Stimulated activated CD8-positive, alpha-beta memory T cell treated with anti-CD3 and anti-CD28 coated beads, Interleukin-12 subunit alpha, Interleukin-12 subunit beta, amount 100 ng/mL, for 24 hours (primary cell): ENCODE measurements at regions not wholly inside any gene's neighbourhood (a gene's known extent, or its start where the extent isn't known, plus 50 kb on each side); places are given as distances from the start of the nearest gene placed in this dataset.

Experiments
- DNase-seq: peaks from one replicate; pipeline ENCODE4 v3.0.0-alpha.2; 2020; ENCODE audit errors: extremely low read depth

DNA sequence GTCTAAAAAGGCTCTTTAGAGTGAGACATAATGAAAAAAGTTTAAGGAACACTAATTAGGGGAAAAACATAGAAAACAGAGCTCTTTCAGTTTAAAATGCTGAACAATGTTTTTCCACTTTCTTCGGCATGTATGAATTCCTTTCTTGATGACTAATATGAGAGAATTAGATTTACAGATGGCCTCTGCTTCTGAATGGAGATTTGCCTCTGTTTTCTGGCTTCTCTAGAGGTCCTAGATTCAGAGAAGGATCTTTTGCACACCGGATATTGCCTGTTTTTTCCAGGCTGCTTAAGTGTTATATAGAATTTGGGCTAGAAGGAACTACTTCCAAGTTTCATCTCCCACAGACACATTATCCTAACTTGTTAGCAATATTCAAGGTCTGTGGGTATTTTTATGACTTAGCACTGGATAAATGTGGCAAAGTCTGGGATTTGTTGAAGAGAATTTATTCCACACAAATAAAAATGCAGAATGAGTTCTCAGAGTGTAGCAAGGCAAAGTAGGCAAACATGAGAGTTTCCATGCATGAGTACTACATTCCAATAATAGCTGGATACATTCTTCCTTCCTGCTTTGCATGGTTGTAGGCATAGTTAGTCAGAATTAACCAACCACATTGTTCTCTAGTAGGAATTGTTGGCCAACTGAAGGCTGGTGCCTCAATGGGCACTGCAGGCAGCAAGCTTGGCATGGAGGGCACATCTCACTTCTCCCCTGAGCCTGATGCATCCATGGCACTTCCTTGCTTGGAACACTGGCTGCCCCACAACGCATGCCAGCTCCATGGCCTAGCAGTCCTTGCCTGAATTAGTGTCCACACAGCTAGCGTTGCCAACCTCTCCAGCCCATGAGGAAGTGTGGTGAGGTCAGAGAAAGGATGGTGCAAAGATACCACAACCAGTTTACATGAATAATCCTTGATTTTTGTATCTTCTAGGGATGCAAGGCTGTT is 224.2 kb downstream of the CLIC5 start:
- no peak for DNase-seq

DNA sequence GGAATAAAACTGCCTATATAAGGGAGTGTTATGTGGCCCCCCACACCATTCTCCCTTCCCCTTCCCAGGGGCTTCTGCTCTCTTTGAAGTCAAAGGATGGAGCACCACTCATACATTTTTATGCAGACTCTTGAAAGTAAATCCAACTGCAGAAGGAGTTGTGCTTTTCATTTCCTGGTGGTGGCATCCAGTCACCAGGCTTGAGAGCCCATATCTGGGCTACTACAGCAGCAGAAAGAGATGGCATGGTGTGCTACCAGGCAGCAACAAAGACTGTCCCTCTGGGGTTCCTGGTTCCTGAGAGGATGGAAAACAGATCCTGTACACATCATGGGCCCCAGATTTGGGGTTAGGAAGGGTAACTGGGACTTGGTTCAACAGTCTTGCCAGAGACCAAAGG is 226.4 kb downstream of the CLIC5 start:
- no peak for DNase-seq

DNA sequence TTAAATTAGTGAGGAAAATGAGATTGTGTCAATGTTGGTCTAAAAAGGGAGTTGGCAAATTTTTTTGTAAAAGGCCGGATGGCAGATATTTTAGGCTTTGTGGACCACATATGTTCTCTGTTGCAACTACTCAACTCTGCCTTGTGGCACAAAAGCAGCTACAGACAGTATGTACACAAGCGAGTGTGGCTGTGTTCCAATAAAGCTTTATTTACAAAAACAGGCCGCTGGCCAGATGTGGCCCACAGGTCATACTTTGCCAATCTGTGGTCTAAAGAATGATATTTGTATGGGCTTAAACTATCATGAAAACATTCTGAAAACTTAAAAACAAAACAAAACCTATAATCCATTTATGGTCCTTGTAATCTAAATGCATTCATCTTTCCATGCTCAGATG is 228.3 kb downstream of the CLIC5 start:
- no peak for DNase-seq

DNA sequence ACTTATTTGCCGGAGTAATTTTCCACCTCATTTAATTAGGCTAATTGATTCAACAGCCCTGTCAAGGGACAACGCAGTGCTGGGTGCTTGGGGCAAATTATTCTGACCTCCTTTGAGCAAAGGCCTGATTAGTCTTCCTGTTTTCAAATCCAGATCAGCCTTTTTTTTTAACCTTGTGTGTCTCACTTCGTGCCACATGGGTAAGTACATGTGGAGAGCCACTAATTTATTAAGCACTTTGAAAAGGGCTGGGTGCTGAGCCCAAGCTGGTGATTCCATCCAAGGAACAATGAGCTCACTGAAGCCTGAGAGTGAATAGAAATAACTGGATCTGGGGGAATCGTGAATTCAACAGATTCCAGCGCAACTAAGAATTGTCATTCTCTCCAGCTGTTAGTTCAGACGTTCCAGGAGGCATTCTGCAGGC is 229.3 kb downstream of the CLIC5 start:
- no peak for DNase-seq

DNA sequence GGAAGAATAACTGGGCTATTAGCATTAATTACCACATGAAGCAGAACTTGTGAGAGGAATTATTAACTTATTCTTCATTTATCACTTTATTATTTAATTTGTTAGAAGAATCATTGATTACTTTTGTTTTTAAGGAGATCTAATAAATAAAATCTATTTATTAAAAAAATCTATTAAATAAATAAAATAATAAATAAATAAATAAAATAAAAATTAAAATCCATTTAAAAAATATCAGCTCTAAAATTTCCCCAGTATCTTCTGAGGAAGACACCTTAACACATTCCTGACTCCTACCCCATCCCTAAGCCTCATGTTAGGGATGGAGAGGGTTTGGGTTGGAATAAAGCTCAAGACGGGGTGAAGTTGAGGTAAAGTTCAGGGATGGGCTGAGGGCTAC is 231.4 kb downstream of the CLIC5 start:
- no peak for DNase-seq

DNA sequence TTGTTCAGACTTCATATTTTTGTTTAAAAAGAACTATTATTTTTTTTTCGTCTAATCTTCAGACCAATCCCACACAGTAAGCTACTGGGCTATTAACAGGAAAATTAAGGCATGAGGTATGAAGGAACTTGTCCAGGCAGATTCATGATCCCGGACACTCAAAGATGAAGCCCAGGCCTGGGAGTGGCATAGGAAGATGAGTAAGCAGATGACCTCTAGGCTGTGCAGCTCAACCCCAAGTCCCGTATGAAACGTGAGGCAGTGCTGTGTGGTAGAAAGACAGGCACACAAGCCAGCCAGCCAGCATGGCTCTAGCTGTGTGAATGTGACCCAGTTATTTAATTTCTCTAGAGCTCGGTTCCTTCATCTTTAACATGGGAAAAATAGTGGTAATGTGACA is 231.9 kb downstream of the CLIC5 start:
- DNase-seq, result no peak

DNA sequence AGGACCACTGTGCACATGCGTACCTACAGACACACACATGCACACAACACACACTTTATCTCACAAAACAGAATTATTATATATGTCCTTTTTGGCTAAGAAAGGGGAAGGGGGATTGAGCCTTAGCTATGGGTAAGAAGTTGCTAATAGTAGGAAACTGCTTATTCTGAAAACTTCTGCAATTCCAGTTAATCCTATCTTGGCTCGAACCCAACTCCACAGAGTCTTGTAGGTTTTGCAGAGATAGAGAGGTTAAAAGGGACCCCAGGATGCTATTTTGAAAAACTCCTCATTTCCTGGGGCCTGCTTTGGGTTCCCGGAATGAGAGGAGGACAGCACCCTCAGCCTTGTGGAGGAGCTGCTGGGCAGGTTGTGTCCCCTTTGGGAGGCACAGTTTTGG is 233.8 kb downstream of the CLIC5 start:
- no peak for DNase-seq

DNA sequence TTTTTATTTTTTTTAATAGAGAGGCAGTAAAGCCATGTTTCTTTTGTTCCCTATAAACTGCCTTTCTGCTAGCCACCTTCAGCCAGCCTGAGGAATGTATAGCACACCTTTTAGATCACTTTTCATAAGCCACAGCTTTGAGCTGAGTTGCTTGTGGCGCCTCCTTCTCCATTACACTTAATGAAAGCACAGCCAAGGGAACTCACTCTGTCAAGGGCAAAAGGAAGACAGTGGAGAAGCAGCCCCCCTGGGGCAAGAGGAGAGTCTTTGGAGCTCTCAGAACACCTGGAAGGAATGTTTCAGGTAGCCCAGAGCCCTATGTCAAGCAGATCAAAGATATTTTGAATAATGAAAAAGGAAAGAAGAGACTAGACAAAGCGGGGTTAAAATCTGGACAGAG is 235.1 kb downstream of the CLIC5 start:
- DNase-seq, result no peak

DNA sequence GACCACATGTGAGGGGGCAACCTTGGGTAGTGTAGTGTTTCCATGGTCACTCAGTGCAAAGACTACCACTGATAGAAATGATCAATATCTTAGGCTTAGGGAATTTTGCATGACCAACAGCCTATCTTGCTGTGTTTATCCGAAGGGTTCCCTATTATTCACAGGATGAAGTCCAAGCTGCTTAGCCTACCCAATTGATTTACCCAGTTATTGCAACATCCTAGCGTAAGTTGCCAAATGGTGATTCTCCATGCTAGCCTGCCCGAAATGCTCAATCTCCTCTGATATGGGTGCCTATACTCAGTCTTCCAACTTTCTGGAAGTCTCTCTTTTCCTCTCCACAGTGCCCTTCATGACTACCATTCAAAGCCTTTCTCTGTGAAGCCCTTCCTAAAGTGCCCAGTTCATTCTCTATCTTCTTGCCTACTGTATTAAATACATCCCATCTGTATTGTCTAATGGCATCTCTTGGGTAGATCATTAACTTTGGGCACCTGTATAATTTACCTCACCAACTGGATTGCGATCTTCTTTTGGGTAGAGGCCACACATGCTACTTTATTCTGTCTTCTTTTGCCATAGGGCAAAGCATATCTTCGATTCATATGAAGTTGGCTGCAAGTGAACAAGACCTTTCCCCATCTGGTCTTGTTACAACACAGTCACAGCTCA is 240.5 kb downstream of the CLIC5 start:
- no peak for DNase-seq

DNA sequence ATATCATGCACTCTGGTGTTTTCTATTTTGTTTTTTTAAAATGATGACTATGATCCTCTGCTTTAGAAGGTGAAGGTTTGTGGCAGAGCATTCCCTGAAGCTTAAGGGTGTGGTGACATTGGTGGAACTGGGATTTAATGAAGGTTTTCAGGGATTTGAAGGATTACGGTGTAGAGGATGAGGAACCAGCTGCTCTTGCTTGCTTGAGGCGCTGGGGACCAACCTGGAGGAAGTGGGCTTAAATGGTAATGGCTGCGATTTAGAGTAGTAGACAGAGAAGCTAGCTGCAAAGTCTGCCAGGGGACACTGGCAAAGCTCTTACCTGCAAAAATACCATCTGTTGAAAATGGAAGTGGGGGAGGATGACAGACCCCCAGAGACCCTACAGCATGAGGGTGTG is 241.8 kb downstream of the CLIC5 start:
- no peak for DNase-seq

DNA sequence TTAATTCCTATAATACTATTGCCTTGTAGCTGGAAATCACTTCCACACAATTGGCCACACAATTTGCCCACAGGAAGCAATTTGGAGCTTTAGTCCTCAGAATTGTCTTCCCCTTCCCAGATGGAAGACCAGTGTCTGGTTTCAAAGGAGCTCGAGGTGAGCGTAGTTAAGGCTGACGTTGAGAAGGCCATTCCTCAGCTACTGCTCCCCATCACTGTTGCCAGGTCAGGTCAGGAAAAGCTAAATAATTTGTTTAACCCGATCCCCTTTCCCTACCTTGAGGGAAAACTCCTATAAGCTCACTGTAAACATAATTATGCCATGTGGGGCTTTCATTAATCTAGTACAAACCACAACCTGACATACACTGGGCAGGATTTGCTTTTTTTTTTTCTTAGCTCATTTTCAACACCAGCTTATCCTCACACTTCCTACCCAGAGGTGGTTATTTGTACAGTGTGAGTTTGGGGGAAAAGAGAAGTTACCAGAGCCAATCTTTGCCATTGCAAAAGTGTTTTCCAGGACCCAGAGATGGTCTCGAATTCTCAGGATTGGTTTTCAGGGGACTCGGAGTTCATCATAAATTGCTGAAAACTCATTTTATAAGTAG is 242.7 kb downstream of the CLIC5 start:
- DNase-seq, result no peak

DNA sequence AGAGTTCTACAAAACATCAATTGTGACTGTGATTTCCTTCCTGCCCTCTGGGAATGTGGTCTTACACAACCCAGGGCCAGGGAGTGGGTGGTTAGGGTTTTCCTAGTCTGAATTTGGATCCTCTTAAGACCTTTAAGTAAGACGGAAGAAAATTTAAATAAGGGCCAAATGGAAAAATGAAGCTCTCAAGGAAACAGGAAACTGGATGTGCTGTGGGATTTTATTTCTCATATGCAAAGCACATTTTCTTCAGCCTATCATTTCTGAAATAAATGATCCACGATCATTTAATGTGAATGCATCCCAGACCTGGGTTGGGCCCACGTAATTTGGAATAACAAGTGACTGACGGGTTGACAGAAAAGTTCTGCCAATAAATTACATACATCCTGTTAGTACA is 243.6 kb downstream of the CLIC5 start:
- DNase-seq, result no peak

DNA sequence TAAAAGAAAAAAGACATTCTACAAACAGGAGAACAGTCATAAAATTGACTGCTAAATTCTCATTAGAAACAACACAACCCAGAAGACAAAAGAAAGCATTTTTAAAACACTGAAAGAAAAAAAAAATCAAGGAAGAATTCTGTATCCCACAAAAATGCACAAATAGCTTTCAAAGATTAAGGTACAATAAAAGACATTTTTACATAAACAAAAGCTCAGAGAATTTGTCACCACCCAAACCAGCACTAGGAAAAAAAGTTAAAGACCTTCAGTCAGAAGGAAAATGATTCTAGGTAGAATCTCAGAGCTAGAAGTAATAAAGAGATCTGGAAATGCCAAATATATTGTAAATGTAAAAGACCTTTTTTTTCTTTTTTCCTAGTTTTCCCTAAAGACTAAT is 252.4 kb downstream of the CLIC5 start:
- DNase-seq, result no peak

DNA sequence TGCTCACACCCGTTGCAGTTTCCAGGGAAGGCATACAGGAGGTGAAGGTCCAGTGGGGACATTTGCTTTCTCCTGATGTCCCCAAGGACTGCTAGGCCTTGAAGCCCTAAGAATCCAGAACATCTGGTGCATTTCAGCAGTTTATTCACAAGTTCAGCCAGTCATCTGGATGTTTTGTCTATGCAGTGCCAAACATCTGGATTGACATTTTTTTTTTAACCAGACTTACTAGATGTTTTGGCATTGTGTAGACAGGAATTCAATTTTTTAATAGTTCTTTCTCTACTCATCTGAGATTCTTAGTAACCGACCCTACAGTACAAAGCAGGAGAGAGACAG is 256.2 kb downstream of the CLIC5 start:
- no peak for DNase-seq

DNA sequence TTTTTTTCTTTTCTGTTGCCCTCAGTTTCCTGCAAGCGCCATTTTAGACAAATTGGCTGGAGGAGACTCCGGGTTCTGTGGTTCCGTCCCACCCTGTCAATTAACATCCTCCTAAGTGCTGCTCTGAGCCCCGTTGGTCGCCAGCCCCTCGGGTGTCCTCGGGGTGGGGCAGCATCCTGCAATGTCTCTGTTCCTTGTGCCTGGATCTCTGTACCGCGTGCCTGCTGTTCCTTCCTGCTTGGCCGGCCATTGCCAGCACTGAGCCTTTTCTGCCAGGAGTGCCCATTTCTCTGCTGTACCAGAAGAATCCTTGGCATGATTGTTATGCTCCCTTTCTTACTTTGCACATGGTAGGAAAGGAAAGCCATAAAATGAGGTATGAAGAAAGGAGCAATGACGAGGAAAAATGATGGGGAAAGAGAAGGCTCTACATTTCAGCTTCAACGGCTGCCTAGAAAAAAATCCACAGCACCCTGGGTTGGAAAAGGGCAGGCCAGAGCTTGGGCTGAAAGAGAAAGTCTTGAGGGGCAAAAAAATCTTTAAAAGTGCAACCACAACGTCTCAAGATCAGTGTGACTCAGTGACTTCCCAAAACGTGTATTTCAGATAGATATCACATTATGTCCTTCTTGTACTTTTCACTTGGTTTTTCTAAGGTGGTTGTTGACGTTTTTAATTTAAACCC is 256.7 kb downstream of the CLIC5 start:
- no peak for DNase-seq

DNA sequence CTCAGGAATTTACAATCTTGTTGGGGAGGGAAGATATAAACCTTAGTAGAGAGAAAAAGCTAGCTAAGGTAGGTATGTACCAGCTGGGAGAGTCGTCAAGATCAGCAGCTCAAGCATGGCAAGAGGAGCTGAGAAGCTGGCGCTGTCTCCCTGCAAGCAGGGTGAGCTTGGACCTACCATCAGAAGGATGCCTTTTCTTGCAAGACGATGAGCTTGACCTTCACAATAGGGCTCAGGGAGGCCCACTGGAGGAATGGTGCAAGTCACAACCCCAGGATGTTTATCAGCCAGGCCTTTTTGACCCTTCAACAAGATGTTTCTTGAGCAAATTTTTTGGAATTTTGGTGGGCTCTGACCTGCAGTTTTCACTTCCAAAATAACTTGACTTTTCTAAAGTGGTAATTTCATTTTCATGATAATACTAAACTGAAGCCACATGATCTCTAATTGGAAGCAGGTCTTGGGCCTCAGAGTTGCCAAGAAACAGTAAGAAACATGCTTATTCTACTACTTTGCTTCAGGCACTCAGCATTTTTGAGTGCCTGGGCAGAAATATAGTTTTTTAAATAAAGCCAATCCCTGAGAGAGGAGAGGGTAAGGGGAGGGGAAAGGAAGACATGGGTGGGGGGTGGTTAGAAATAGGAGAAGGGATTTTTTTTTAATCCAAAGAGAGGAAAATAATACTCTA is 258.1 kb downstream of the CLIC5 start:
- DNase-seq, result no peak

DNA sequence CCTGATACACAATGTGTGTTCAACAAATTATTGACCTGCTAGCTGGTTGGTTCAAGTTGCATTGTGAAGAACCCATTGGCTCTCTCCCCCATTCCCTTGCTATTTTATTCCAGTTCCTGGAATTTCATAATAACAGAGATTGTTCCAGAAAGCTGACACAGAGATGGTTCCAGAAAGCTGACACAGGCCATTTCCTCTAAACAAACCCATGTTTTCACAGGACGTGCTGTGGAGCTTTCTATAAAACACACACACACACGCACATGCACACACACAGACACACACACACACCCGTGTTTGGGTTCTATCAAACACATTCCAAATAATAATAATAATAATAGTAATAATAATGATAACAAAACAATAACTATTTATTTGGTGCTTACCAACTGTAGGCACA is 259.1 kb downstream of the CLIC5 start:
- no peak for DNase-seq

DNA sequence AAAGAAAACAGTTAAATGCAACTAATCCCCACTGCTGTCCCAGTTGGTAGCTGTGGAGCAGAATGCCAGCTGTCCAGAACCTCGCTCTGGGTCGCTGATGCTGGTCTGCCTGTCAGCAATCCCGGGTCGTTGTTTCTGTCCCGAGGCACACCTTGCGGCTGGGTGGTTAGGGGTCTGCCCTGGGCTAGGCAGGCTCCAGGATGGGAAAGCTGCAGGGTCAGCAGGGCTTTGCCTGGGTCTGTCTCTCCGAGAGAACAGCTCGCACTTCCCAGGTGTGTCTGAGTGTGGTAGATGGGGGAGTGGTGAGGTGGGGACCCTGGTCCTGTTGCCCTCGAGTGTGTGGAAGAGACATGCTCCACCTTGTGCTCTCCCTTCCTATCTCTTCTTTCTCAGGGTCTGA is 261.2 kb downstream of the CLIC5 start:
- DNase-seq, result no peak

DNA sequence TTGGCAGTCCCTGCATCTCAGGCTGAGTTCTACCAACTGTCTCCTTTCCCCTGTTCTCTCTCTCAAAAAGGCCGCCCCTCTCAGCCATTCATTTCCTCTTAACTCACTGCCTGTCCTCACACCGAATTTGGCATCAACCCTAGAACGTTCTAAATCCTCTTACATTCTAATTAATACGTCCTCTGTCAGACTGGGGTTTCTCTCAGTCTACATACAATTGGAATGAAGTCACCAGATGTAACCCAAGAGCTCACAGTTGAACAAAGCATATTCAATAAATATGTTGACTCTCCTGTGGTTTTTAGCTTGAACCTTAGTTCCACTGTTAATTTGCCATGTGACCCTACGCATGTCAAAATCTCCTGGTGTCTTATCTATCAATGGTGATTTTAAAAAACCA is 269.6 kb downstream of the CLIC5 start:
- DNase-seq, result no peak

DNA sequence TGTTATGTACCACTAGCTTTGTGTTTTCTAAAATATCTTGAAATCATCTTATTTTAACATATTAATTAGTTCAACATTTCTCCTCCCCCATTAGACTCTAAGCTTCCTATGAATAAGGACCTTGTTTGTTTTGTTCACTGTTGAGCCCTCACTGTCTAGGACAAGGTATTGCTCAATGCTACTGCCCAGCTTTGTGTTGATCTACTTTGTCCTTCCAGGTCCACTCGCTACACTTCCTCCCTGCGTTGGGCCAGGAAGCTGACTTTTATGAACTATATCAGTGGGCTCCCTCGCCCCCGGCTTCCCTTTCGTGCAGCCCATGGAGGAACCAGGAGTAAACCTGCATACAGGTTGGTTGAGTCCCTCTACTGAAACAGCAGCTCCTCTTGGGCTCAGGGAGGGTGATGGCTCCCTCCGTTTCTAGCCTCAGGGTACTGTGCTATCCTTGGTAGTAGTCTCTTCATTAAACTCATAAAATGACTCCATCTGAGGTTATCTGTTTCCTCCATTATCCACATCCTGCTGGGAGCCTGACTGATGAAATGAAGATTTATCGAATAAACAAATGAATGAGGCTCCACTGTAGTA is 272.5 kb downstream of the CLIC5 start:
- no peak for DNase-seq

DNA sequence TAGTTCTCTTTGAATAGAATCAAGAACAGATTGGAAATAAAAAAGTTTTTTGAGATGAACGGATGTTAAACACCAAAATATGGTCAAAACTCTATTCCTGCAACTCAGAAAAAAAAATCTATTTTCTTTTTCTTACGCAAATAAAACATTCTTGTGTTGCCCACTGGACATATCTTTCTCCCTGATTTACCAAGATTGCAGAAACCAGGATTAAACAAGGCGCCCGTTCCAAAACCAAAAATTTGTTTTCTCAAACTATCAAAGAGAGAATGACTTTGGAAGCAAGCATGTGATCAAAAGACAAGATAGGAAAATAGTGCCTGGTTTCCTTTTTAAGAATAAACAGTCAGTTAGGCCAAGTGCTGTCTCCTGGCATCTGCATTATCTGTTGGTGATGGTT is 273.1 kb downstream of the CLIC5 start:
- DNase-seq, result no peak
